B cell (primary cell): ENCODE measurements at regions not wholly inside any gene's neighbourhood (a gene's known extent, or its start where the extent isn't known, plus 50 kb on each side); places are given as distances from the start of the nearest gene placed in this dataset.

Source experiments
- CTCF ChIP-seq: fragments of 200-600 bp; IDR thresholded peaks from one replicate; pipeline ENCODE4 v1.8.0; 2022; ENCODE audit warnings: antibody characterized with exemption, mild to moderate bottlenecking
- EZH2 ChIP-seq: IDR thresholded peaks from 2 replicates; pipeline ENCODE4 v1.6.1; 2012; ENCODE audit warnings: borderline replicate concordance, low read depth, mild to moderate bottlenecking, moderate library complexity, low read length; ENCODE audit not compliant: insufficient read depth, poor library complexity, severe bottlenecking

DNA sequence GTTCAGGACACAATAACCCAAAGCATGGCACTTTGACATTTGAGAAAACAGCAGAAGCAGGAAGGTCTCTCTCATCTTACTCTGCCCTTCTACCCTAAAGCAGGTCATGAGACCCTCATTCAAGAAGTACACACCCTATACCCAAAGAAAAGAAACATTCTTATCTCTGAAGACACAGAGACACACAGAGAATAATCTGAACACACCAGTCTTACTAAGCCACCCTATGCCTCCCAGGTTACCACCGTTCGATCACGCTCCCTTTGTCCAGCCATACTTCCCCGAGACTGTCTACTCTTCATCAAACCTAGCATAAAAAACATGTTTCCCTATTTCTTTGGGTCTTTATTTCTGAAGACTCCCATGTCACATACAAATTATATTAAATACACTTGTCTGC lies 66.5 kb upstream of the ANKRD10 start:
- TF ChIP-seq CTCF = no peak
- no peak for TF ChIP-seq EZH2
